GM18519 (cell line): ENCODE measurements at regions not wholly inside any gene's neighbourhood (a gene's known extent, or its start where the extent isn't known, plus 50 kb on each side); places are given as distances from the start of the nearest gene placed in this dataset.
"Not testable (repeated sequence)": the region's sequence is repeated elsewhere in the genome, so short reads cannot be mapped to it uniquely, and the experiment has no call there.

Source experiments
- ATAC-seq: cut with Tn5 transposase; IDR thresholded peaks from one replicate; pipeline ENCODE4 v1.9.1; 2021; ENCODE audit warnings: mild to moderate bottlenecking, moderate library complexity; ENCODE audit not compliant: unreplicated experiment, low FRiP score

GRCh38 chrX:115399306-115399705 is 109.8 kb downstream of the LUZP4 start:
- no peak for ATAC-seq

GRCh38 chrX:115400960-115401359 is 111.4 kb downstream of the LUZP4 start:
- no peak for ATAC-seq

- ATAC-seq: no peak
These were observed 112.8 kb downstream of the LUZP4 start for GRCh38 chrX:115402299-115402698.

GRCh38 chrX:115408771-115409400 is 119.4 kb downstream of the LUZP4 start:
- ATAC-seq: no peak

- no peak for ATAC-seq
These were observed 120.0 kb downstream of the LUZP4 start for GRCh38 chrX:115409551-115409950.

- ATAC-seq: no peak
These were observed 121.4 kb downstream of the LUZP4 start for GRCh38 chrX:115410731-115411428.

- ATAC-seq: no peak
These were observed 123.8 kb downstream of the LUZP4 start for GRCh38 chrX:115413246-115413878.

- no peak for ATAC-seq
These were observed 129.6 kb downstream of the LUZP4 start for GRCh38 chrX:115419069-115419468.

- ATAC-seq: no peak
These were observed 133.6 kb downstream of the LUZP4 start for GRCh38 chrX:115423086-115423485.

- ATAC-seq: no peak
These were observed 135.6 kb upstream of the PLS3 start for GRCh38 chrX:115425359-115425758.

GRCh38 chrX:115427861-115428410 is 133.0 kb upstream of the PLS3 start:
- no peak for ATAC-seq

GRCh38 chrX:115434834-115435233 is 126.1 kb upstream of the PLS3 start:
- not testable (repeated sequence) for ATAC-seq

- ATAC-seq: no peak
These were observed 123.0 kb upstream of the PLS3 start for GRCh38 chrX:115437841-115438595.

- no peak for ATAC-seq
These were observed 112.8 kb upstream of the PLS3 start for GRCh38 chrX:115448146-115448545.

GRCh38 chrX:115449742-115450141 is 111.2 kb upstream of the PLS3 start:
- ATAC-seq: no peak

GRCh38 chrX:115452251-115452650 is 108.7 kb upstream of the PLS3 start:
- ATAC-seq: no peak

- ATAC-seq: no peak
These were observed 100.8 kb upstream of the PLS3 start for GRCh38 chrX:115459883-115460880.

- no peak for ATAC-seq
These were observed 98.6 kb upstream of the PLS3 start for GRCh38 chrX:115462406-115462805.

- ATAC-seq: no peak
These were observed 93.0 kb upstream of the PLS3 start for GRCh38 chrX:115467961-115468360.

GRCh38 chrX:115472131-115472530 is 88.8 kb upstream of the PLS3 start:
- no peak for ATAC-seq
